SK-N-SH treated with all-trans-retinoic acid at 6 μM for 48 hours (cell line): ENCODE measurements at regions not wholly inside any gene's neighbourhood (a gene's known extent, or its start where the extent isn't known, plus 50 kb on each side); places are given as distances from the start of the nearest gene placed in this dataset.

Experiments
- ATAC-seq: fragments of 200-7000 bp; cut with Tn5 transposase; 3 replicates; pipeline ENCODE4 v1.9.1; 2020; ENCODE audit warnings: mild to moderate bottlenecking, moderate library complexity
- ARNTL ChIP-seq: fragments of 450-650 bp; formaldehyde crosslinking; IDR thresholded peaks from 2 replicates; pipeline ENCODE4 v1.5.0; 2020; ENCODE audit warnings: low read depth, mild to moderate bottlenecking, moderate library complexity, borderline replicate concordance
- CREB5 ChIP-seq: fragments of 250-450 bp; sonication (Bioruptor Pico); IDR thresholded peaks from 2 replicates; pipeline ENCODE4 v1.5.1; 2020; ENCODE audit warnings: low read depth, mild to moderate bottlenecking, moderate library complexity
- CSDC2 ChIP-seq: fragments of 250-450 bp; sonication (Bioruptor Pico); IDR thresholded peaks from 2 replicates; pipeline ENCODE4 v1.5.0; 2020; ENCODE audit warnings: mild to moderate bottlenecking, moderate library complexity
- CSRNP3 ChIP-seq: fragments of 250-450 bp; sonication (Bioruptor Pico); IDR thresholded peaks from 2 replicates; pipeline ENCODE4 v1.5.1; 2021; ENCODE audit warnings: mild to moderate bottlenecking, moderate library complexity
- GLIS3 ChIP-seq: fragments of 250-450 bp; sonication (Bioruptor Pico); IDR thresholded peaks from 2 replicates; pipeline ENCODE4 v1.5.0; 2020; ENCODE audit warnings: mild to moderate bottlenecking, moderate library complexity
- ISL1 ChIP-seq: fragments of 250-450 bp; sonication (Bioruptor Pico); IDR thresholded peaks from 2 replicates; pipeline ENCODE4 v2.1.2; 2022; ENCODE audit warnings: mild to moderate bottlenecking, moderate library complexity
- OSR1 ChIP-seq: fragments of 250-450 bp; sonication (Bioruptor Pico); IDR thresholded peaks from 2 replicates; pipeline ENCODE4 v1.8.0; 2022; ENCODE audit warnings: moderate library complexity, mild to moderate bottlenecking, inconsistent platforms
- PATZ1 ChIP-seq: fragments of 250-450 bp; sonication (Bioruptor Pico); IDR thresholded peaks from 2 replicates; pipeline ENCODE4 v1.8.0; 2020; ENCODE audit warnings: mild to moderate bottlenecking, moderate library complexity, borderline replicate concordance
- POU6F1 ChIP-seq: fragments of 250-450 bp; sonication (Bioruptor Pico); IDR thresholded peaks from 2 replicates; pipeline ENCODE4 v1.8.0; 2021; ENCODE audit warnings: low read depth, mild to moderate bottlenecking, moderate library complexity, borderline replicate concordance
- PPARA ChIP-seq: fragments of 250-450 bp; sonication (Bioruptor Pico); IDR thresholded peaks from 2 replicates; pipeline ENCODE4 v1.5.0; 2020; ENCODE audit warnings: mild to moderate bottlenecking, borderline replicate concordance
- RARB ChIP-seq: fragments of 250-450 bp; sonication (Bioruptor Pico); IDR thresholded peaks from 2 replicates; pipeline ENCODE4 v1.8.0; 2021; ENCODE audit warnings: mild to moderate bottlenecking, moderate library complexity
- SNAI2 ChIP-seq: fragments of 250-450 bp; sonication (Bioruptor Pico); IDR thresholded peaks from 2 replicates; pipeline ENCODE4 v1.5.0; 2020; ENCODE audit warnings: mild to moderate bottlenecking, moderate library complexity
- TCF4 ChIP-seq: fragments of 250-450 bp; sonication (Bioruptor Pico); IDR thresholded peaks from 2 replicates; pipeline ENCODE4 v1.8.0; 2021; ENCODE audit warnings: mild to moderate bottlenecking, moderate library complexity, borderline replicate concordance
- TSHZ2 ChIP-seq: fragments of 250-450 bp; sonication (Bioruptor Pico); IDR thresholded peaks from 2 replicates; pipeline ENCODE4 v1.5.0; 2020; ENCODE audit warnings: mild to moderate bottlenecking, moderate library complexity
- ZC3H10 ChIP-seq: fragments of 250-450 bp; sonication (Bioruptor Pico); IDR thresholded peaks from 2 replicates; pipeline ENCODE4 v1.5.1; 2021; ENCODE audit warnings: mild to moderate bottlenecking, moderate library complexity
- ZFP3 ChIP-seq: fragments of 250-450 bp; sonication (Bioruptor Pico); IDR thresholded peaks from 2 replicates; pipeline ENCODE4 v1.5.0; 2020; ENCODE audit warnings: mild to moderate bottlenecking, moderate library complexity
- ZNF565 ChIP-seq: fragments of 450-650 bp; formaldehyde crosslinking; conservative IDR thresholded peaks from 2 replicates; pipeline ENCODE4 v1.5.0; 2020; ENCODE audit warnings: low read depth, mild to moderate bottlenecking, moderate library complexity
- ZNF70 ChIP-seq: fragments of 450-650 bp; formaldehyde crosslinking; IDR thresholded peaks from 2 replicates; pipeline ENCODE4 v1.5.0; 2020; ENCODE audit warnings: mild to moderate bottlenecking, moderate library complexity
- ZNF8 ChIP-seq: fragments of 450-650 bp; formaldehyde crosslinking; IDR thresholded peaks from 2 replicates; pipeline ENCODE4 v1.5.0; 2020; ENCODE audit warnings: mild to moderate bottlenecking, moderate library complexity

- TF ChIP-seq PPARA (CRISPR knock-in tag) (no peak), ZNF70 (no peak), CREB5 (no peak), ISL1 (CRISPR knock-in tag) (no peak), GLIS3 (CRISPR knock-in tag) (no peak), PATZ1 (CRISPR knock-in tag) (no peak), POU6F1 (CRISPR knock-in tag) (no peak), ARNTL (CRISPR knock-in tag) (no peak), CSRNP3 (CRISPR knock-in tag) (no peak), ZFP3 (CRISPR knock-in tag) (no peak)
- TF ChIP-seq, all 23 proteins: peak for 0
- no peak for ATAC-seq
Observed at GRCh38 chr6:120137492-120137891, 787.9 kb upstream of the MAN1A1 start.

GRCh38 chr6:120129228-120129627, 779.7 kb upstream of the MAN1A1 start:
- no peak for ATAC-seq
- no peak for TF ChIP-seq SNAI2 (CRISPR knock-in tag)
- TF ChIP-seq PATZ1 (CRISPR knock-in tag) = no peak
- TF ChIP-seq CREB5 = no peak
- no peak for TF ChIP-seq PPARA (CRISPR knock-in tag)
- TF ChIP-seq ZNF70 = no peak
- no peak for TF ChIP-seq ZC3H10 (CRISPR knock-in tag)
- TF ChIP-seq CSDC2 = no peak
- no peak for TF ChIP-seq CSRNP3 (CRISPR knock-in tag)
- TF ChIP-seq ZFP3 (CRISPR knock-in tag) = no peak
- no peak for TF ChIP-seq TSHZ2
- no peak for TF ChIP-seq ZNF565 (CRISPR knock-in tag)
- no peak for TF ChIP-seq OSR1
- no peak for TF ChIP-seq POU6F1 (CRISPR knock-in tag)
- no peak for TF ChIP-seq RARB (CRISPR knock-in tag)
- no peak for TF ChIP-seq ZNF8 (CRISPR knock-in tag)
- no peak for TF ChIP-seq TCF4 (CRISPR knock-in tag)
- TF ChIP-seq, all 23 proteins: peak for 0
